ENCODE measurements at regions not wholly inside any gene's neighbourhood (a gene's known extent, or its start where the extent isn't known, plus 50 kb on each side); places are given as distances from the start of the nearest gene placed in this dataset.
"Not testable (repeated sequence)": the region's sequence is repeated elsewhere in the genome, so short reads cannot be mapped to it uniquely, and the experiment has no call there.

DNA sequence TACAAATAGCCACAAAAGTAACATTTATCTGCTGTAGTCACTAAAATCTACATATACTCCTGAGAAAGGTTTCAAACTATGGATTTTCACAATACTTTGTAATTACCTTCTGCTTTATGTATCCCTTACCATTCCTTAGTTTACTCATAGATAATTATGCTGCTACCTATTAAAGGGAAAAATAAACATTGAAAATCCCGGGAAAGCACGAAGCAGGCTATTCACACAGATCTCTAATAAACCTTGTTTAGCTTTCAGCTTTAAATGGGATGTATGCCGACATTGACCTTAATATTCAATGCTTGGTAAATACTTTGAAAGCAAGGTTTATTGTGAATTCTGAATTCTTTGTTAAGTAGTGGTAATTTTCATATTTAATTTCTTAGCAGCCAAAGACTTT, 58.5 kb upstream of the SMIM30 start:
- H3K9me3 ChIP-seq: peaks cover 0 to 3% (median 0%) of the 10 kb centered on the region in 4 donors
- 49 to 64% (median 52%) methylated on average over 3 of the region's 3 CpGs for WGBS, 5 donors
- H3K4me3 ChIP-seq: no peak overlapping the region
- TF ChIP-seq POLR2AphosphoS5 (IDR thresholded peaks at IDR 0.05) (no peak), EP300 (IDR thresholded peaks at IDR 0.05) (no peak), CTCF (IDR thresholded peaks at IDR 0.05) (no peak), POLR2A (IDR thresholded peaks at IDR 0.05) (no peak)
- no peaks in the 10 kb centered on the region for H3K36me3 ChIP-seq
- no peak overlapping the region for H3K27ac ChIP-seq
- H3K27me3 ChIP-seq: no peaks in the 10 kb centered on the region
- no peak for DNase-seq
- intact Hi-C loops (cut with DNase I; ENCODE audit: low total_unique reads): no loop called here
- no peaks in the 10 kb centered on the region for H3K4me1 ChIP-seq

- H3K27me3 ChIP-seq; H3K36me3 ChIP-seq; H3K9me3 ChIP-seq; DNase-seq; H3K4me3 ChIP-seq; H3K27ac ChIP-seq; H3K4me1 ChIP-seq; intact Hi-C loops (cut with DNase I; ENCODE audit: low total_unique reads): not testable (repeated sequence)
Measured at GRCh38 chr7:113176180-113176579, 57.8 kb upstream of the SMIM30 start.

GRCh38 chr7:113175525-113176104, 57.3 kb upstream of the SMIM30 start:
- Histone ChIP-seq H3K4me3 (no peak overlapping the region), H3K27ac (no peak overlapping the region), H3K27me3 (no peaks in the 10 kb centered on the region), H3K36me3 (no peaks in the 10 kb centered on the region), H3K4me1 (no peaks in the 10 kb centered on the region), H3K9me3 (peaks cover 0 to 3% (median 0%) of the 10 kb centered on the region in 4 donors)
- no peak for TF ChIP-seq EP300 (IDR thresholded peaks at IDR 0.05)
- no peak for TF ChIP-seq POLR2A (IDR thresholded peaks at IDR 0.05)
- intact Hi-C loops (cut with DNase I; ENCODE audit: low total_unique reads): no loop called here
- DNase-seq: no peak
- WGBS, 5 donors: 86 to 100% (median 95%) methylated on average over 1 of the region's 1 CpG

DNA sequence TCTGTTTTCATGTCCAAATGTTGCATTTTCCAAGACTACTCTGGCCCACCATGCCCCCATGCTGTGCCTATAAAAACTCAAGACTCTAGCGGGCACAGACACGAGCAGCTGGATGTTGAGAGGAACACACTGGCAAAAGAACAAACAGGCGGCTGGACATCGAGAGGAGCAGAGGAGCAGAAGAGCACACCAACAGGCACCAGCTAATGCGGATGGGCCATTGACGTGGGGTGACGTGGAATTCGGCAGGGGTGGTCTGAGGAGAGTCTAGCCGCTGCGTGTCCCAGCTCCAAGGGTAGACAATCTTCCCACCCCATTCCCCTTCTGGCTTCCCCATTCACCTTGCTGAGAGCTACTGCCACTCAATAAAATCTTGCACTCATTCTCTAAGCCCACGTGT, 54.4 kb upstream of the SMIM30 start:
- intact Hi-C loops (cut with DNase I; ENCODE audit: low total_unique reads): no loop called here
- DNase-seq: no peak
- H3K4me1 ChIP-seq: no peaks in the 10 kb centered on the region
- TF ChIP-seq EP300 (IDR thresholded peaks at IDR 0.05): no peak
- TF ChIP-seq CTCF (IDR thresholded peaks at IDR 0.05): no peak
- TF ChIP-seq POLR2AphosphoS5 (IDR thresholded peaks at IDR 0.05): no peak
- no peak for TF ChIP-seq POLR2A (IDR thresholded peaks at IDR 0.05)
- peaks cover 0 to 3% (median 0%) of the 10 kb centered on the region in 4 donors for H3K9me3 ChIP-seq
- H3K27ac ChIP-seq: no peak overlapping the region
- 94 to 96% (median 94%) methylated on average over 11 of the region's 11 CpGs for WGBS, 5 donors
- no peaks in the 10 kb centered on the region for H3K27me3 ChIP-seq
- no peaks in the 10 kb centered on the region for H3K36me3 ChIP-seq
- H3K4me3 ChIP-seq: no peak overlapping the region

DNA sequence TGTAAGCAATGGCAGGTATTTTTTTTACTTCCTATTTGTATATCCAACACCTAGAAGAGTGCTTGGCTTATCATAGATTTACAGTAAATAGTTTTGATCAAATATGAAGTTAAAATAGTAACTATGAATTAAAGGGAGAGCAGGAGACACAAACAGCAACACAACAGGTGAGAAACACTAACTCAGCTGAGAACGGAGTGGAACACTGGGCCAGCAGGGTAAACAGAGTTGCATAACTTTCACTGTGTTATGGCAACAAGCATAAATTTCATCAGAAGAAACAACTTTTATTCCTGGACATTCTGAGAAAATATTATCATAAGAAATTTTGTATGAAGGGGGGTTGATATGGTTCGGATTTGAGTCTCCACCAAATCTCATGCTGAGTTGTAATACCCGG, 52.2 kb upstream of the SMIM30 start:
- 47 to 66% (median 60%) methylated on average over 3 of the region's 3 CpGs for WGBS, 5 donors
- no peaks in the 10 kb centered on the region for H3K9me3 ChIP-seq
- DNase-seq: no peak
- TF ChIP-seq POLR2AphosphoS5 (IDR thresholded peaks at IDR 0.05) (no peak), POLR2A (IDR thresholded peaks at IDR 0.05) (no peak), EP300 (IDR thresholded peaks at IDR 0.05) (no peak), CTCF (IDR thresholded peaks at IDR 0.05) (no peak)
- H3K36me3 ChIP-seq: no peaks in the 10 kb centered on the region
- intact Hi-C loops (cut with DNase I; ENCODE audit: low total_unique reads): no loop called here
- H3K27ac ChIP-seq: no peak overlapping the region
- no peaks in the 10 kb centered on the region for H3K27me3 ChIP-seq
- no peaks in the 10 kb centered on the region for H3K4me1 ChIP-seq
- H3K4me3 ChIP-seq: no peak overlapping the region
